ENCODE measurements at regions not wholly inside any gene's neighbourhood (a gene's known extent, or its start where the extent isn't known, plus 50 kb on each side); places are given as distances from the start of the nearest gene placed in this dataset.

GRCh38 chr2:54392555-54393324, 63.4 kb upstream of the SPTBN1 start:
- DNase-seq, result no peak

DNA sequence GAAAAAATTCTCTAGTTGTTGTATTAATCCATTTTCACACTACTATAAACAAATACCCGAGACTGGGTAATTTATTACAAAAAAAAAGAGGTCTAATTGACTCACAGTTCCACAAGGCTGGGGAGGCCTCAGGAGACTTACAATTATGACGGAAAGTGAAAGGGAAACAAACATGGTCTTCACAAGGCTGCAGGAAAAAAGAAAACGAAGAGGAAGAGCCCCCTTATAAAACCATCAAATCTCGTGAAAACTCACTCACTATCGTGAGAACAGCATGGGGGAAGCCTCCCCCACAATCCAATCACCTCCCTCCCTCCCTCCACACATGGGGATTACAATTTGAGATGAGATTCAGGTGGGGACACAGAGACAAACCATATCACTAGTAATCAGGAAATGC, 61.7 kb upstream of the SPTBN1 start:
- DNase-seq, result no peak

- no peak for DNase-seq
These were observed 60.0 kb upstream of the SPTBN1 start for GRCh38 chr2:54396107-54396506.

DNA sequence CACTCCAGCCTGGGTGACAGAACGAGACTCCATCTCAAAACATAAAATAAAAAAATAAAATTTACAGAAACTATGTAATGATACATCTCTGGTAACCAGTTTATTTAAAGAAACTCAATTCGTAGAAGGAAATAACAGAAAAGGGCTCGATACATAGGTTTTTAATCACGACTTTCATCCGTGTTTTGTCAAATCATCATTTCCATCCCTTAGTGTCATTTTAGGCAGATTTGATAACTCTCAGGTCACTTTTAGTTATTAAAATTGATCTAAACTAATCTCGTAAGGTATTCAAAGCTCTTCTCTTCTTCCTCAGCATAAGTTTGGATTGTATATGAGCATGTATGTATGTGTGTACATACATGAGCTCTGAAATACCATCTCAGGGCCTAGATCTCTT, 59.3 kb upstream of the SPTBN1 start:
- DNase-seq, result no peak

GRCh38 chr2:54397426-54397825, 58.7 kb upstream of the SPTBN1 start:
- no peak for DNase-seq

- DNase-seq, result no peak
These were observed 54.6 kb upstream of the SPTBN1 start for GRCh38 chr2:54401554-54401953.

- DNase-seq, result no peak
These were observed 53.8 kb upstream of the SPTBN1 start for GRCh38 chr2:54402350-54402749.

GRCh38 chr2:54403512-54404238, 52.5 kb upstream of the SPTBN1 start:
- no peak for DNase-seq

DNA sequence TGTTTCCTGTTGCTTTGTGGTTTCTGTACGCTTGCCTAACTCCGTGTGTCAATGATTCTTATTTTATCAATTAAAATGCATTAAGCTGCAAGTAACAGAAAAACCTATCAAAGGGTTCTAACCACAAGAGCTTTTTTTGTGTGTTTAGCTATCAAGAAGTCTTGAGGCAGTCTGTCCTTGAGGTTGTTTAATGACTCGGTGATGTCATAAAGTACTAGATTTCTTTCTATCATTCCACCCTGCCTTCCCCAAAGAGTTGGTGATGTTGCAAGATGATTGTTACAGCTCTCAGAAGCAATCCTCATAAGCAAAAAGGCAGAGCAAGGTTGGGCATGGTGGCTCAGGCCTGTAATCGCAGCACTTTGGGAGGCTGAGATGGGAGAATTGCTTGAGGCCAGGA, 51.9 kb upstream of the SPTBN1 start:
- DNase-seq, result peak in 2 of 4 experiments; percentile 12 to 24

GRCh38 chr2:54406031-54406430, 50.1 kb upstream of the SPTBN1 start:
- DNase-seq, result no peak

Measured in suppressor macrophage (primary cell).